GM12891 (cell line): ENCODE measurements at regions not wholly inside any gene's neighbourhood (a gene's known extent, or its start where the extent isn't known, plus 50 kb on each side); places are given as distances from the start of the nearest gene placed in this dataset.

ENCODE experiments used
- DNase-seq: peaks from one replicate; pipeline ENCODE4 v3.0.0; 2011; ENCODE audit warnings: low spot score; ENCODE audit not compliant: insufficient read length
- FAIRE-seq: peaks from 2 replicates; lab custom pipeline; 2011; peaks lifted over from hg19 to GRCh38; lab: Jason Lieb, UNC
- PAX5 ChIP-seq: IDR thresholded peaks from 2 replicates; pipeline ENCODE4 v1.6.1; 2011; ENCODE audit warnings: low read length, moderate library complexity, mild to moderate bottlenecking; ENCODE audit not compliant: insufficient read depth, severe bottlenecking
- POLR2A ChIP-seq: IDR thresholded peaks from 2 replicates; pipeline ENCODE4 v1.6.1; 2011; ENCODE audit warnings: low read depth, low read length, control low read depth
- POLR2AphosphoS5 ChIP-seq: IDR thresholded peaks from 2 replicates; pipeline ENCODE4 v1.6.1; 2011; ENCODE audit warnings: low read depth, low read length, control low read depth
- POU2F2 ChIP-seq: IDR thresholded peaks from 2 replicates; pipeline ENCODE4 v1.6.1; 2011; ENCODE audit warnings: low read depth, mild to moderate bottlenecking, control low read depth, low read length, moderate library complexity
- SPI1 ChIP-seq: IDR thresholded peaks from 2 replicates; pipeline ENCODE4 v1.6.1; 2011; ENCODE audit warnings: low read depth, low read length, control low read depth
- TAF1 ChIP-seq: IDR thresholded peaks from 2 replicates; pipeline ENCODE4 v1.6.1; 2011; ENCODE audit warnings: low read depth, low read length, control low read depth

- DNase-seq (no peak), FAIRE-seq (no peak)
- no peak for TF ChIP-seq POU2F2
- TF ChIP-seq POLR2AphosphoS5 = no peak
- TF ChIP-seq PAX5 = no peak
- no peak for TF ChIP-seq TAF1
- no peak for TF ChIP-seq SPI1
- no peak for TF ChIP-seq POLR2A
Measured at GRCh38 chr12:115351514-115352077, 667.6 kb upstream of the TBX3 start.

GRCh38 chr12:115349711-115350110 lies 665.7 kb upstream of the TBX3 start:
- no peak for DNase-seq
- no peak for FAIRE-seq
- TF ChIP-seq POLR2A (no peak), TAF1 (no peak), PAX5 (no peak), POLR2AphosphoS5 (no peak), POU2F2 (no peak), SPI1 (no peak)

GRCh38 chr12:115348301-115348700 lies 664.3 kb upstream of the TBX3 start:
- TF ChIP-seq SPI1 (no peak), POU2F2 (no peak), PAX5 (no peak), POLR2A (no peak), POLR2AphosphoS5 (no peak), TAF1 (no peak)
- no peak for FAIRE-seq
- no peak for DNase-seq

- DNase-seq = no peak
- no peak for FAIRE-seq
- no peak for TF ChIP-seq POLR2A
- no peak for TF ChIP-seq PAX5
- no peak for TF ChIP-seq SPI1
- no peak for TF ChIP-seq TAF1
- TF ChIP-seq POLR2AphosphoS5 = no peak
- no peak for TF ChIP-seq POU2F2
Measured at GRCh38 chr12:115343601-115344000, 659.6 kb upstream of the TBX3 start.

- TF ChIP-seq POU2F2 (no peak), SPI1 (no peak), POLR2A (no peak), TAF1 (no peak), POLR2AphosphoS5 (no peak), PAX5 (no peak)
- FAIRE-seq (no peak), DNase-seq (no peak)
Measured at GRCh38 chr12:115343008-115343407, 659.0 kb upstream of the TBX3 start.

- TF ChIP-seq POLR2A = no peak
- no peak for TF ChIP-seq POLR2AphosphoS5
- no peak for TF ChIP-seq PAX5
- FAIRE-seq = no peak
- DNase-seq = no peak
Measured at GRCh38 chr12:115341442-115341841, 657.5 kb upstream of the TBX3 start.

- TF ChIP-seq TAF1 (no peak), POLR2AphosphoS5 (no peak), SPI1 (no peak), PAX5 (no peak), POLR2A (no peak), POU2F2 (no peak)
- no peak for FAIRE-seq
Measured at GRCh38 chr12:115338566-115339294, 654.8 kb upstream of the TBX3 start.

GRCh38 chr12:115337693-115338543 lies 653.9 kb upstream of the TBX3 start:
- no peak for FAIRE-seq
- no peak for DNase-seq
- TF ChIP-seq POLR2AphosphoS5 (no peak), SPI1 (no peak), PAX5 (no peak), TAF1 (no peak), POLR2A (no peak), POU2F2 (no peak)

More at GRCh38 chr12:115338566-115339294, 654.8 kb upstream of the TBX3 start:
- DNase-seq = no peak

- FAIRE-seq = no peak
- no peak for DNase-seq
- TF ChIP-seq PAX5 (no peak), POU2F2 (no peak), POLR2A (no peak), POLR2AphosphoS5 (no peak), SPI1 (no peak), TAF1 (no peak)
Measured at GRCh38 chr12:115336506-115336905, 652.5 kb upstream of the TBX3 start.
